COR-L47 (cell line): ENCODE measurements at regions not wholly inside any gene's neighbourhood (a gene's known extent, or its start where the extent isn't known, plus 50 kb on each side); places are given as distances from the start of the nearest gene placed in this dataset.
A peak's percentile ranks its signal among the peaks of the same experiment; 100 is the strongest.

Experiments used
- DNase-seq: peaks from one replicate; lab custom pipeline; 2025; lab: John Stamatoyannopoulos, UW

GRCh38 chr2:225340923-225341322 is 58.6 kb upstream of the NYAP2 start:
- DNase-seq = no peak

- DNase-seq = no peak
Observed at GRCh38 chr2:225337183-225337582, 62.3 kb upstream of the NYAP2 start.

- DNase-seq = peak; percentile 83
Observed at GRCh38 chr2:225334514-225334913, 65.0 kb upstream of the NYAP2 start.

GRCh38 chr2:225328192-225328591 is 71.3 kb upstream of the NYAP2 start:
- DNase-seq = no peak

GRCh38 chr2:225326969-225327368 is 72.5 kb upstream of the NYAP2 start:
- DNase-seq = no peak

- no peak for DNase-seq
Observed at GRCh38 chr2:225319872-225320271, 79.6 kb upstream of the NYAP2 start.

- no peak for DNase-seq
Observed at GRCh38 chr2:225318440-225318839, 81.1 kb upstream of the NYAP2 start.

GRCh38 chr2:225317186-225317585 is 82.3 kb upstream of the NYAP2 start:
- no peak for DNase-seq

GRCh38 chr2:225310745-225311144 is 88.8 kb upstream of the NYAP2 start:
- peak; percentile 6 for DNase-seq

- DNase-seq = no peak
Observed at GRCh38 chr2:225309516-225309915, 90.0 kb upstream of the NYAP2 start.

- DNase-seq = no peak
Observed at GRCh38 chr2:225296951-225297350, 102.6 kb upstream of the NYAP2 start.

GRCh38 chr2:225295102-225295501 is 104.4 kb upstream of the NYAP2 start:
- no peak for DNase-seq

GRCh38 chr2:225293638-225294037 is 105.9 kb upstream of the NYAP2 start:
- DNase-seq = no peak

GRCh38 chr2:225290757-225291400 is 108.6 kb upstream of the NYAP2 start:
- DNase-seq = no peak

- DNase-seq = no peak
Observed at GRCh38 chr2:225289659-225290058, 109.9 kb upstream of the NYAP2 start.

- DNase-seq = no peak
Observed at GRCh38 chr2:225288986-225289385, 110.5 kb upstream of the NYAP2 start.

- DNase-seq = peak; percentile 34
Observed at GRCh38 chr2:225282858-225283710, 116.4 kb upstream of the NYAP2 start.

GRCh38 chr2:225276207-225276606 is 123.3 kb upstream of the NYAP2 start:
- DNase-seq = no peak

GRCh38 chr2:225275443-225275842 is 124.1 kb upstream of the NYAP2 start:
- no peak for DNase-seq

GRCh38 chr2:225274751-225275150 is 124.8 kb upstream of the NYAP2 start:
- DNase-seq = peak; percentile 92

- DNase-seq = peak; percentile 26
Observed at GRCh38 chr2:225272173-225272572, 127.3 kb upstream of the NYAP2 start.

- peak; percentile 70 for DNase-seq
Observed at GRCh38 chr2:225270861-225271260, 128.6 kb upstream of the NYAP2 start.

- DNase-seq = peak; percentile 45
Observed at GRCh38 chr2:225270053-225270452, 129.5 kb upstream of the NYAP2 start.

- no peak for DNase-seq
Observed at GRCh38 chr2:225254363-225254762, 145.1 kb upstream of the NYAP2 start.
